ENCODE measurements at regions not wholly inside any gene's neighbourhood (a gene's known extent, or its start where the extent isn't known, plus 50 kb on each side); places are given as distances from the start of the nearest gene placed in this dataset.

- Histone ChIP-seq H3K27me3 (ENCODE audit: control insufficient read depth, insufficient read depth, low read length) (no peaks in the 10 kb centered on the region), H3K27ac (ENCODE audit: low read length) (peak overlapping the region; percentile 35), H3K9me3 (ENCODE audit: control insufficient read depth, insufficient read depth, low read length) (no peaks in the 10 kb centered on the region), H3K4me3 (ENCODE audit: low read length) (no peak overlapping the region), H3K36me3 (ENCODE audit: control insufficient read depth, insufficient read depth, low read length) (no peaks in the 10 kb centered on the region), H3K4me1 (ENCODE audit: control insufficient read depth, insufficient read depth, low read length) (no peaks in the 10 kb centered on the region)
- TF ChIP-seq CTCF (IDR thresholded peaks at IDR 0.05), result no peak
- Mint-ChIP-seq H3K27me3 (ENCODE audit: low read depth in 2 of 2) (no peaks in the 10 kb centered on the region), H3K27ac (peak overlapping the region; percentile 29 to 47), H3K9me3 (no peaks in the 10 kb centered on the region), H3K36me3 (no peaks in the 10 kb centered on the region), H3K4me3 (no peak overlapping the region), H3K4me1 (peaks cover 15 to 26% of the 10 kb centered on the region in 2 donors)
- peak; percentile 62 to 75 (median 63) for ATAC-seq
- intact Hi-C loops (cut with micrococcal nuclease), result no loop called here
- 71% methylated on average over 2 of the region's 2 CpGs for WGBS (ENCODE audit: insufficient coverage)
- DNase-seq, result no peak
Measured at GRCh38 chr2:144227427-144228105, 292.4 kb downstream of the ZEB2 start.

DNA sequence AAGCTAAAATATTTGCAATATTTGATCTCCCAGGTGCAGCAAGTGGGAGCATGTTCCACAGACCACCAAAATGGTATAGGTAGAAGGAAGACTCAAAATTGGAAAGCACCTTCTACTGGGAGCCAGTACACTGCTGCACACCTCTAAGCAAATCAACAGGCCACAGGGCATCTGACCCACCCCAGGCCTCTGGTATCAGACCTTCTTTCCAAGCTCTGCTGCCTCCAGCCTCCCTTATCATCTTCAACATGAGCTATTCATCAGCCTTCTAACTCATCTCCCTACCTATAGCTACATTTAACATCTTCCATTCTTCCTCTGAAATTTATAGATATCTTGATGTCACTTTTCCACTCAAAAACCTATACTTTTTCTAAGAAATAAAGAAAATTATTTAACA lies 294.8 kb downstream of the ZEB2 start:
- intact Hi-C loops (cut with micrococcal nuclease), result no loop called here
- TF ChIP-seq CTCF (IDR thresholded peaks at IDR 0.05), result no peak
- no peak overlapping the region for H3K4me3 Mint-ChIP-seq
- peaks cover 9 to 26% of the 10 kb centered on the region in 2 donors for H3K4me1 Mint-ChIP-seq
- H3K4me1 ChIP-seq (ENCODE audit: control insufficient read depth, insufficient read depth, low read length), result no peaks in the 10 kb centered on the region
- no peaks in the 10 kb centered on the region for H3K9me3 Mint-ChIP-seq
- DNase-seq, result no peak
- H3K36me3 ChIP-seq (ENCODE audit: control insufficient read depth, insufficient read depth, low read length), result no peaks in the 10 kb centered on the region
- no peaks in the 10 kb centered on the region for H3K27me3 Mint-ChIP-seq (ENCODE audit: low read depth in 2 of 2)
- no peak overlapping the region for H3K27ac Mint-ChIP-seq
- no peaks in the 10 kb centered on the region for H3K9me3 ChIP-seq (ENCODE audit: control insufficient read depth, insufficient read depth, low read length)
- H3K4me3 ChIP-seq (ENCODE audit: low read length), result no peak overlapping the region
- no peaks in the 10 kb centered on the region for H3K36me3 Mint-ChIP-seq
- ATAC-seq, result no peak
- no peaks in the 10 kb centered on the region for H3K27me3 ChIP-seq (ENCODE audit: control insufficient read depth, insufficient read depth, low read length)
- no peak overlapping the region for H3K27ac ChIP-seq (ENCODE audit: low read length)

DNA sequence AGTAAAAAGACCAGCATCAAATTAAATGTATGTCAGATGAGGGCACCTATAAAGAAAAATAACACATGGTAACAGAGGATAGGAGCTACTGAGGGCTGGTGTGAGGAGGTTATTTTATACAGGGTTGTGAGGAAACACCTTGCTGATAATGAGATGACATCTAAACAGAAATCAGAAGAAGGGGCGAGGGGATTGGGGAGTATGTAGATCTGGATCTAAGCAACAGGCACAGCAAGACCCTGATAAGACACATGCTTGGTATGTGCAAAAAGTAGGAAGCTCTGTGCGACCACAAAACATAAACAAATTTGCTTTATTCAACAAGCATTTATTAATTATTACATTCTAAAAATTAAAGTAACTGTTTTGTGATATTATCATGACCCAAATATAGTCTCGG lies 295.4 kb downstream of the ZEB2 start:
- no peak for TF ChIP-seq CTCF (IDR thresholded peaks at IDR 0.05)
- no peaks in the 10 kb centered on the region for H3K9me3 ChIP-seq (ENCODE audit: control insufficient read depth, insufficient read depth, low read length)
- ATAC-seq, result no peak
- 92% methylated on average over 1 of the region's 3 CpGs for WGBS (ENCODE audit: insufficient coverage)
- H3K4me1 ChIP-seq (ENCODE audit: control insufficient read depth, insufficient read depth, low read length), result no peaks in the 10 kb centered on the region
- Mint-ChIP-seq H3K27me3 (ENCODE audit: low read depth in 2 of 2) (no peaks in the 10 kb centered on the region), H3K9me3 (no peaks in the 10 kb centered on the region), H3K4me3 (no peak overlapping the region), H3K36me3 (no peaks in the 10 kb centered on the region), H3K4me1 (peaks cover 9 to 26% of the 10 kb centered on the region in 2 donors), H3K27ac (no peak overlapping the region)
- no peak for DNase-seq
- H3K4me3 ChIP-seq (ENCODE audit: low read length), result no peak overlapping the region
- intact Hi-C loops (cut with micrococcal nuclease), result no loop called here
- no peak overlapping the region for H3K27ac ChIP-seq (ENCODE audit: low read length)
- no peaks in the 10 kb centered on the region for H3K27me3 ChIP-seq (ENCODE audit: control insufficient read depth, insufficient read depth, low read length)
- no peaks in the 10 kb centered on the region for H3K36me3 ChIP-seq (ENCODE audit: control insufficient read depth, insufficient read depth, low read length)

GRCh38 chr2:144219979-144220378 lies 299.9 kb downstream of the ZEB2 start:
- no peak overlapping the region for H3K4me3 ChIP-seq (ENCODE audit: low read length)
- H3K9me3 ChIP-seq (ENCODE audit: control insufficient read depth, insufficient read depth, low read length), result no peaks in the 10 kb centered on the region
- DNase-seq, result no peak
- no peaks in the 10 kb centered on the region for H3K27me3 ChIP-seq (ENCODE audit: control insufficient read depth, insufficient read depth, low read length)
- no peaks in the 10 kb centered on the region for H3K36me3 ChIP-seq (ENCODE audit: control insufficient read depth, insufficient read depth, low read length)
- Mint-ChIP-seq H3K27me3 (ENCODE audit: low read depth in 2 of 2) (no peaks in the 10 kb centered on the region), H3K4me3 (no peak overlapping the region), H3K9me3 (no peaks in the 10 kb centered on the region), H3K27ac (no peak overlapping the region), H3K36me3 (no peaks in the 10 kb centered on the region), H3K4me1 (peaks cover 8 to 12% of the 10 kb centered on the region in 2 donors)
- no peaks in the 10 kb centered on the region for H3K4me1 ChIP-seq (ENCODE audit: control insufficient read depth, insufficient read depth, low read length)
- H3K27ac ChIP-seq (ENCODE audit: low read length), result no peak overlapping the region
- WGBS (ENCODE audit: insufficient coverage), result 100% methylated on average over 1 of the region's 1 CpG
- no peak for ATAC-seq
- intact Hi-C loops (cut with micrococcal nuclease), result loop anchor here (10.0 kb wide), 1 partner anchor 105 kb away; no protein-coding TSS in a partner anchor
- TF ChIP-seq CTCF (IDR thresholded peaks at IDR 0.05), result no peak

Measured in natural killer cell (primary cell).